HG03378 (cell line): ENCODE measurements at regions not wholly inside any gene's neighbourhood (a gene's known extent, or its start where the extent isn't known, plus 50 kb on each side); places are given as distances from the start of the nearest gene placed in this dataset.
A peak's percentile ranks its signal among the peaks of the same experiment; 100 is the strongest.

ENCODE experiments used
- ATAC-seq: cut with Tn5 transposase; IDR thresholded peaks from one replicate; pipeline ENCODE4 v1.9.1; 2021; ENCODE audit warnings: mild to moderate bottlenecking, moderate library complexity; ENCODE audit not compliant: unreplicated experiment

DNA sequence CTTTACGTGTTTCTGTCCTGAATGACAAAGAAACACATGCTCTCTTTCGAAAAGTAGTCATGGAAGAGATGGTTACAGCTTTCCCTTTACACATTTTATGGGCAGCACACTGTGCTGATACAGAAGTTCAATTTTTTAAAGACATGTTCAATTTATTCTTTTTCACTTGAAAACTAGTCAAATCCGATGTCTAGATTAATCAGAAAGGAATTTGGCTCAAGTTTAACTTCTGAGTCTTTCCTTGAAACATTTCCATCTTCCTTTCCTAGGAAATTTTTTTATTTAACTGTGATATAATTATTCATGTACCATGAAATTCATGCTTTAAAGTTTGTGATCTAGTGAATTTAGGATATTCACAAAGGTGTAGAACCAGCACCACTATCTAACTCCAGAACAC, 360.1 kb downstream of the TNS3 start:
- no peak for ATAC-seq

DNA sequence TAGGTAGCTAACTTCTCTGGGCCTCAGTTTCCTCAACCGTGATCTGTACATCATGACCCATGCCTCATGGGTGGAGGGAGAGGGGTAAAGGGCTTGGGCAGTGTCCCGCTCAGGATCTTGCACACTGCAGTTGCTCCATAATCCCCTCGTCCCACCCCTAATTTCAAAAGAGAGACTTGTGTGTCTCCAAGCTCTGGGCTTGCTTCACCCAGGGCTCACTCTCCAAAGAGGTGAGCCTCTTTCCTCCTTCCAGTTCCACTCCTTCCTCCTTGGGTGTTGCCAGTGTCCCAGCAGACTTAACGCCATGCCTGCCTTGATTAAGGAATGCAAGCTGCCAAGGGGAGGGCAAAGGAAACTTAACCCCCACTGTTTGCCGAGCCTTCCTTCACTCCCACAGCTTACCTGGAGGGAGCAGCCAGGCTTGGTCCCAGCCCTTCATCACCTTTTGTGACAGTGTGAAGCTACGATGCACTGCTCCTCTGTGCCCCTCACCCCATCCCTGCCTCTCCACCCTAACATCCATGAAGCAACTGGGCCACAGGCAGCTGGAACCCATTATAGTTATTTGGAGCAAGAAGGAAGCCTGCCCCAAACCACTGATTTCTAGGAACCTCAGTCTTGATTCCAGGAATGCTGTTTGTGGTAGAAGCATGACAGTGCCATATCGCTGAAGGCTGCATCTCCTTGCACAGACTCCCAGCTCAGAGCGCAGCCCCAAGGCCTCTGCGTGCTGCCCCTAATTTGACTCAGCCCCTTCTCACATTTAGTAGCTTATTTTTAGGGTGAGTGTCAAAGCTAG, 363.3 kb downstream of the TNS3 start:
- no peak for ATAC-seq

- peak; percentile 70 for ATAC-seq
These were observed 364.1 kb downstream of the TNS3 start for GRCh38 chr7:47217570-47218360.

GRCh38 chr7:47217086-47217485, 364.8 kb downstream of the TNS3 start:
- no peak for ATAC-seq

GRCh38 chr7:47216439-47216838, 365.5 kb downstream of the TNS3 start:
- ATAC-seq = no peak

GRCh38 chr7:47215640-47216039, 366.3 kb downstream of the TNS3 start:
- ATAC-seq = no peak

GRCh38 chr7:47215049-47215448, 366.9 kb downstream of the TNS3 start:
- no peak for ATAC-seq

DNA sequence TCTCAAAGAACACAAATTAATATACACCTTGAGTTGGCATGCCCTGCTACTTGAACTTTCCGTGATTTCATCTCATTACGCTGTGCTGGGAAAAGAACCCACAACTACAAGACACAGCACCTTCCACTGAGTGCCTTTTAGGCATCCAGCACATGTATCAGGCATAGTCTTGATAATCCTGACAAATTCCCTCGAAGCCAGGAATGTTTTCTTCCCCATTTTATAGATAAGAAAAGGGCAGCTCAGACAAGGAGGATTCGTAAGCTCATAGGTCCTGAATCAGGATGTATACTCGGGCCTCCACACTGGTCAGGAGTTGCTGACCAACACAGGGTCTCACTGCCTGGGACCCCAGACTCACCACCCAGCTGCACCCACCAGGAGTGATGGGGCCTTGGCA, 368.6 kb downstream of the TNS3 start:
- ATAC-seq = no peak

DNA sequence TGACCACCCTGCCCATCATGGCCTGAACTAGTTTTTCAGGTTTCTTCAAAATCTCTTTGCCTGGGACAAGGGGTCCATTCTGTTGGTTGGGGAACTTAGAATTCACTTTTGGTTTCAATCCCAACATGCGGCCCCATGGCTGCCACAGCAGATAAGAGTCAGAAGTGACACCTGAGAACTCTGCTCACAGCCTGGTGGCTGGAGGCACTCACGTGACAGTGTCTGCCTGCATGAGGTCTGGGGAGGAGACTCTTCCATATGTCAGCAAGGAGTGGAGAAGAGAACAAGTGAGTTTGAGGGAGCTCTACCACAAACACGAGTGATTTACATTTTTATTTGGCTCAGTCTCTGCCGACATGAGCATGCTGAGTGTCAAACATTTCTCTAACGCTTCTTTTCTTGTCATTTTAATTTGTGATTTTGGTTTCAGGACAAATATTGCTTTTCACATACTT, 370.4 kb downstream of the TNS3 start:
- ATAC-seq = peak; percentile 55

DNA sequence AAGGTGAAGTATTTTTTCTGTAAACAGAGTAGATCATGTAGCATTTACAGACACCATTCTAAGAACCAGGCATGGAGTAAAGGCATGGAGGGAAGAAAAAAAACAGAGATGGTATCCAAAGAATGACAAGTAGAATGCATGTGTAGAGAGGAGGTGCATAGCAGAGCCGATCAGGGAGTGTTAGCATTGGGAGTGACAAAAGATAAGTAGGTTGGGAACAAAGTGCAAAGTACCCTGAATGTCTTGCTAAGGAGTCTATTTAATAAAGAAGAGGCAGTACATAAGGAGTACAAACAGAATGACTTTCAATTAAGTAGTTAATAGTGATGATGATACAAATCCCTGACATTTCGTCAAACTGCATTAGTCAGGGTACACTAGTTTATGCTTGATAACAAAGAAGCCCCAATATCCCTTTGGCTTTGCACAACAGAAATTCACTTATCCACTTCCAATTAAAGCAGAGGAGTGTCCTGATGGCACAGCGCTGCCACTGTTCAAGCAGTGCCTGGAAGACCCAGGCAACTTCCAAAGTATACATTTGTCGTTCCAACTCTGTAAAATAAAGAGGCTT, 371.5 kb downstream of the TNS3 start:
- no peak for ATAC-seq

GRCh38 chr7:47207956-47208355, 374.0 kb downstream of the TNS3 start:
- no peak for ATAC-seq

GRCh38 chr7:47204709-47205108, 377.2 kb downstream of the TNS3 start:
- ATAC-seq = no peak

DNA sequence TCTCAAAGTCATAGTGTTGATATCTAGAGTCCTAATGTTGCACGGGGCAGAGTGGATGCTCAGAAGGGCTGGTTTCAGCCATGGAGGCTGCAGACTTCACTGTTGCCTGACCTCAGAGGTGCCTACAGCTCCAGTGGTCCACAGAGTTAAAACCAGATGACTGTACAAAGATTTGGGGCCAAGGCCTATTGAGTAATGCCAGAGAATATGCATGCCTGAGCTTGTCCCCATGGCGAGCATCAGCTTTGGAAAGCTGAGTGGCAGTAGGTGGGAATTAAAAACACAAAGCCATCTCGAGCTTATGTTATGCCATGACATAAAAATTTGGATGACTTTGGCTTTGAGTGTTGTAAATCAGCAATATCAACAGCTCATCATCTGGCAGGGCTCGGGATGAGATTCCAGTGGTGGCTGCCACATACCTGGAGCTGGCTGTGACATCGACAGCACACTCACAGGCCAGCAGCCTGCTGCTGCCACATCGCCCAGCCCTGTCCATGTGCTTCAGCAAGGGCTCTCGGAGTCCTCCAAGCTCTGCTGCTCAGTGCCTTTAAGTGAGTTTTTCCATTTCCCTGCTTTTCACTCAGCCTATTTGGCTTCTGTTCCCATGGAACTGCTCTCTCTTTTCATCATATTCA, 379.6 kb downstream of the TNS3 start:
- ATAC-seq = no peak

DNA sequence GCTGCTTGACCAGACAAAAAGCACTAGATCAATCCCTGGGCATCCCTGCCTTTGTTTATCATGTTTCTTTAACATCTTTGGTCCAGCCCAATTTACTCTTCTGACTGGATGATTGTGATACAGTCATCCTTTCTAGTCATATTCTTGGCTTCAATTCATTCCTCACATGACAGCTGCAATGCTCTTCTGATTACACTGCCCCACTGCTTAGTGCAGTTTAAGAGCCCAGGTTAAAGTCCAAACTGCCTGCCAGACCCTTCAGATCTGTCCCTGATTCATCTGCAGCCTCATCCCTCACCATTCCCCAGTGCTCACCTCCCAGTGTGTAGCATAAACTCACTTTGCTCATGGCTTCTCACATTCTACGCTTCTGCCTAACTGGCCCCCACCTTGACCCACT, 383.8 kb downstream of the TNS3 start:
- no peak for ATAC-seq

- no peak for ATAC-seq
These were observed 384.4 kb downstream of the TNS3 start for GRCh38 chr7:47197486-47197885.

DNA sequence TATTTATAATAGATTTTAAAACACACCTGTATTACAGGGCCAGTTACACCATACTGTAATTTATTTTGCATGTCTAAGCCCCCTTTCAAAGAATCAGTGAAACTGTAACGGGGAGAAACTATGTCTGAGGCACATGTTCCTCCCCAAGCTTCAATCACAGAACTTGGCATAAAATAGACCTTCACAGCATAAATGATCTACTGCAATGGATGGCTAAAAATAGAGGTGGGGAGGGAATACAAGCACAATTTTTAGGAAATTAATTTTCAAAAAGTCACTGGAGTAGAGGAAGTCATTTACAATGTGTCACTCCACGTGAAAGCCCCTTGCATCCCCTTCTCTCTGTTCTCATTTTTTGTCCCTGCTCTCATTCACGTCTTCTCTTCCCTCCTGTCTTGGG, 385.2 kb downstream of the TNS3 start:
- ATAC-seq = no peak

GRCh38 chr7:47196106-47196645, 385.7 kb downstream of the TNS3 start:
- ATAC-seq = no peak

DNA sequence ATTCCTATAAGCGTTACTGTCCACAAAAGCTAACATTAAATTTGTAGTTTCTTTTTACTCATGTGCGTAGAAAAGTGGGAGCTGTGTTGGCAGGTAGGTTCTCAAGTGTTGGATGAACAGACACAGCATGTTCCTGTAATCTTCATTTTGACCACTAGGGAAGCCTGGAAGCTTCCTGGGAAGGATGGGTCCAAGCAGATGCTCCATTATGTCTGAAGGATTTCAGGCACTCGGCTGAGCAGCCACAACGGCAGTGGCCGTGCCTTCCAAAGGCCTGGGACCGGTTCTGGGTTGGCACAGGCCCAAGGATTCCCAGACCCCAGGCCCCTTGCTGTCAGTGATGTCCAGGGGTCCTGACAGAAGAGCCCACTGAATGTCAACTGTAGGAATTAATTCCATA, 386.3 kb downstream of the TNS3 start:
- no peak for ATAC-seq

DNA sequence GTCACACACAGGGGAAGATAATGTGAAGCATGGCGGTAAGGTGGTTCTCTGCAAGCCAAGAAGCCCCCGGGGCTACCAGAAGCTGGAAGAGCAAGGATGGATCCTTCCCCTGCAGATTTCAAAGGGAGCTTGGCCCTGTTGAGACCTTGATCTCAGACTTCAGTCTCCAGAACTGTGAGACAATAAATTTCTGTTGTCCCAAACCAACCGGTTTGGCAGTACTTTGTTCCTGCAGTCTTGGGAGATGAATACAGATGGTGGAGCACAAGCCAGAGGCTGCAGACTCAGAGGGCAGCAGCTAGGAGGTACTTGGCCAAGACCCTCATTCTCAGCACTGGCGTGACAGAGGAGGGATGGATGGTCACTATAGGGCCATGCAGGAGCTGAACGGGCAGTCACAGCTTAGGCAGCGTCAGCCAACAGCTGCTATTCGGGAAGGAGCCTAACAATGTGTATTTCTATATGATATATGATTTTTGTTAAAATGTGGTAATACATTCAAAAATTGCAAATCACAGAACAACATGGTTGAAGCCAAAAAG, 387.3 kb downstream of the TNS3 start:
- no peak for ATAC-seq

- ATAC-seq = no peak
These were observed 388.9 kb downstream of the TNS3 start for GRCh38 chr7:47192978-47193377.

DNA sequence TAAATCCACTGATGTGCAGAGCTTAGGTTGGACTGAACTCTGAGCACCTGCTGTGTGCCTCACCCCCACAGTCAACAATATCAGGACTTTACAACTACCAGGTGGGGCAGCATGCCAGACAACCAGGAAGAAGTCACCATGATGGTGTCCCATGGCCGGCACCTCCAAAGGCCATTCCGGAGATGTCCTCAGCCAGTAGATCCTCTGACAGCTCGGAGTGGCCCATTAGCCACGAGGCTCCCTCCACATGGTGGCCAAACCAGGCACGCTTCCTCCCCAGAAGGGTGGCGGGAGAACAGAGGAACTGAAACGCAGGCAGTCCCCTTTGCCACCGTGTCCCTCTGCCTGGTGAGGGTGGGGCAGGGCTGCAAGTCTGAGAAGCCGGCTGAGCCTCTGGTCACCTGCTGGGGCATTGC, 390.0 kb downstream of the TNS3 start:
- peak; percentile 39 for ATAC-seq
